H9 (cell line): ENCODE measurements at regions not wholly inside any gene's neighbourhood (a gene's known extent, or its start where the extent isn't known, plus 50 kb on each side); places are given as distances from the start of the nearest gene placed in this dataset.

ENCODE experiments used
- DNase-seq: peaks from one replicate; pipeline ENCODE4 v3.0.0-alpha.2; 2017
- H2AFZ ChIP-seq: one replicate; pipeline ENCODE4 v1.6.1; 2013; ENCODE audit warnings: mild to moderate bottlenecking, low read length, control low read depth, moderate library complexity
- H2AK5ac ChIP-seq: 2 replicates; pipeline ENCODE4 v1.6.1; 2013; ENCODE audit warnings: low read length, control low read depth, mixed read lengths; ENCODE audit not compliant: insufficient read length
- H2BK120ac ChIP-seq: one replicate; pipeline ENCODE4 v1.6.1; 2013; ENCODE audit warnings: low read depth, mild to moderate bottlenecking, low read length, control low read depth, inconsistent platforms; ENCODE audit not compliant: poor library complexity, severe bottlenecking
- H2BK12ac ChIP-seq: 2 replicates; pipeline ENCODE4 v1.6.1; 2013; ENCODE audit warnings: low read length, control low read depth, mixed read lengths, low read depth; ENCODE audit not compliant: insufficient read length
- H2BK15ac ChIP-seq: 2 replicates; pipeline ENCODE4 v1.6.1; 2013; ENCODE audit warnings: low read depth, low read length, control low read depth
- H2BK20ac ChIP-seq: one replicate; pipeline ENCODE4 v1.6.1; 2013; ENCODE audit warnings: low read depth, mild to moderate bottlenecking, low read length, control low read depth, inconsistent platforms; ENCODE audit not compliant: poor library complexity, severe bottlenecking
- H2BK5ac ChIP-seq: 2 replicates; pipeline ENCODE4 v1.6.1; 2013; ENCODE audit warnings: low read length, control low read depth, mixed read lengths; ENCODE audit not compliant: insufficient read length
- H3K14ac ChIP-seq: 2 replicates; pipeline ENCODE4 v1.6.1; 2013; ENCODE audit warnings: low read length, control low read depth; ENCODE audit not compliant: insufficient read depth
- H3K18ac ChIP-seq: 2 replicates; pipeline ENCODE4 v1.6.1; 2013; ENCODE audit warnings: low read depth, mild to moderate bottlenecking, mixed read lengths, low read length, control low read depth; ENCODE audit not compliant: insufficient read length
- H3K23ac ChIP-seq: 2 replicates; pipeline ENCODE4 v1.6.1; 2013; ENCODE audit warnings: low read length, control low read depth, mixed read lengths, low read depth; ENCODE audit not compliant: insufficient read length
- H3K23me2 ChIP-seq: 2 replicates; pipeline ENCODE4 v1.6.1; 2013; ENCODE audit warnings: low read depth, mild to moderate bottlenecking, mixed read lengths, low read length, control low read depth; ENCODE audit not compliant: insufficient read length, poor library complexity, severe bottlenecking
- H3K27ac ChIP-seq: 2 replicates; pipeline ENCODE4 v1.5.1; 2013; ENCODE audit warnings: low read length, control low read depth, mixed read lengths, low read depth; ENCODE audit not compliant: insufficient read length
- H3K27me3 ChIP-seq: 2 replicates; pipeline ENCODE4 v1.6.1; 2013; ENCODE audit warnings: low read length, control low read depth, inconsistent platforms; ENCODE audit not compliant: insufficient read depth
- H3K4ac ChIP-seq: 2 replicates; pipeline ENCODE4 v1.6.1; 2013; ENCODE audit warnings: low read depth, mild to moderate bottlenecking, control low read depth, inconsistent platforms, low read length, moderate library complexity
- H3K4me1 ChIP-seq: 2 replicates; pipeline ENCODE4 v1.6.1; 2013; ENCODE audit warnings: low read length, control low read depth, inconsistent platforms; ENCODE audit not compliant: insufficient read depth
- H3K4me2 ChIP-seq: 2 replicates; pipeline ENCODE4 v1.6.1; 2013; ENCODE audit warnings: low read length, control low read depth, mixed read lengths; ENCODE audit not compliant: insufficient read length, insufficient read depth
- H3K56ac ChIP-seq: 2 replicates; pipeline ENCODE4 v1.6.1; 2013; ENCODE audit warnings: low read depth, mild to moderate bottlenecking, mixed read lengths, low read length, control low read depth; ENCODE audit not compliant: insufficient read length
- H3K79me1 ChIP-seq: 2 replicates; pipeline ENCODE4 v1.6.1; 2013; ENCODE audit warnings: low read depth, mild to moderate bottlenecking, moderate library complexity, low read length, control low read depth, inconsistent platforms; ENCODE audit not compliant: insufficient read depth, poor library complexity, severe bottlenecking
- H3K79me2 ChIP-seq: 2 replicates; pipeline ENCODE4 v1.6.1; 2013; ENCODE audit warnings: low read length, control low read depth, inconsistent platforms; ENCODE audit not compliant: insufficient read depth
- H3K9ac ChIP-seq: 2 replicates; pipeline ENCODE4 v1.6.1; 2013; ENCODE audit warnings: low read length, control low read depth, mixed read lengths; ENCODE audit not compliant: insufficient read length; ENCODE audit errors: extremely low read depth
- H3K9me3 ChIP-seq: one replicate; pipeline ENCODE4 v1.6.1; 2013; ENCODE audit warnings: low read depth, low read length, inconsistent platforms; ENCODE audit not compliant: control insufficient read depth
- H3T11ph ChIP-seq: one replicate; pipeline ENCODE4 v1.6.1; 2013; ENCODE audit warnings: mild to moderate bottlenecking, low read length, control low read depth, inconsistent platforms
- H4K20me1 ChIP-seq: one replicate; pipeline ENCODE4 v1.6.1; 2013; ENCODE audit not compliant: control insufficient read depth, insufficient read length, insufficient read depth
- H4K5ac ChIP-seq: 2 replicates; pipeline ENCODE4 v1.6.1; 2013; ENCODE audit warnings: low read depth, mild to moderate bottlenecking, mixed read lengths, low read length, control low read depth; ENCODE audit not compliant: insufficient read length
- H4K8ac ChIP-seq: replicated peaks from 2 replicates; pipeline ENCODE4 v1.6.1; 2013; ENCODE audit warnings: low read length, control low read depth, mixed read lengths, low read depth; ENCODE audit not compliant: insufficient read length
- H4K91ac ChIP-seq: 2 replicates; pipeline ENCODE4 v1.6.1; 2013; ENCODE audit warnings: low read depth, mild to moderate bottlenecking, moderate library complexity, mixed read lengths, low read length, control low read depth; ENCODE audit not compliant: insufficient read length
- H3K27ac Mint-ChIP-seq, 3 experiments: 2 replicates in 2 of 3; 3 replicates in 1 of 3; pipeline ENCODE4 v1.8.0; 2020 to 2021; ENCODE audit warnings: mixed read lengths in 3 of 3, mild to moderate bottlenecking in 1 of 3, moderate library complexity in 1 of 3
- H3K27me3 Mint-ChIP-seq: 2 replicates; pipeline ENCODE4 v1.8.0; 2021; ENCODE audit warnings: low read depth, mild to moderate bottlenecking, moderate library complexity, mixed read lengths
- H3K36me3 Mint-ChIP-seq, 3 experiments: 2 replicates in 2 of 3; 3 replicates in 1 of 3; pipeline ENCODE4 v1.8.0; 2020 to 2021; ENCODE audit warnings: low read depth in 3 of 3, mixed read lengths in 3 of 3; ENCODE audit not compliant: insufficient read depth in 1 of 3
- H3K4me1 Mint-ChIP-seq, 2 experiments: 2 replicates each; pipeline ENCODE4 v1.8.0; 2020; ENCODE audit warnings: mixed read lengths in 2 of 2
- H3K4me3 Mint-ChIP-seq, 2 experiments: 2 replicates in 1 of 2; 3 replicates in 1 of 2; pipeline ENCODE4 v1.8.0; 2020 to 2021; ENCODE audit warnings: mild to moderate bottlenecking in 2 of 2, mixed read lengths in 2 of 2, moderate library complexity in 1 of 2
- H3K9me3 Mint-ChIP-seq, 2 experiments: 2 replicates in 1 of 2; 3 replicates in 1 of 2; pipeline ENCODE4 v1.8.0; 2020; ENCODE audit warnings: mild to moderate bottlenecking in 2 of 2, mixed read lengths in 2 of 2, moderate library complexity in 1 of 2
- WGBS: extraction: QIAGEN DNeasy Blood & Tissue Kit; methylation state at CpG from one replicate; pipeline ENCODE4 v1.1.7; 2013; ENCODE audit warnings: missing lambda C conversion rate, low lambda C conversion rate, mixed read lengths; ENCODE audit not compliant: insufficient read length; ENCODE audit errors: extremely low coverage; 5-methylcytosine and 5-hydroxymethylcytosine counted together
- TF ChIP-seq, protein P1 (sequence below): fragments of 200-600 bp; sonication (generic); conservative IDR thresholded peaks from 3 replicates; pipeline ENCODE4 v1.8.0; 2021; ENCODE audit warnings: antibody characterized with exemption, mild to moderate bottlenecking

DNA sequence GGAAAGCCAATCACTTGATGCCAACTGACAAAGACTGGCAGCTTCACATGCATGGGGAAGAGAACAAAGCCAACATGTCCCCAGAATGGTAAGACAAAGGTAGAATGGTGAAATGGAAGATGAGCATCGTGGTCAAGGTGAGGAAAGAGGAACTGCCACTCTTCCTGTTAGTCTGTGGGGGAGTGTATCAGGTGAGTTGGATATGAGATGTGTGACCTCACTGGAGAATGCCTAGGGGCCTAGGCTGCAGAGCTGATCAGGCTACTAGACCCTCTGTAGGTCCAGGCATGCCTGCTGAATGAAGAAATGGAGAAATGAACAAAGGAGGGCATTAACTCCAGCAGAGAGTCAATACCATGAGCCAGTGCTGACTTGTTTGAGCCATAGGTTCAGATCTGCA is 112.4 kb upstream of the SLC1A3 start:
- no peak overlapping the region for H3K4me2 ChIP-seq
- H3K9me3 Mint-ChIP-seq: no peaks in the 10 kb centered on the region
- no peak overlapping the region for H3K4me3 Mint-ChIP-seq
- no peaks in the 10 kb centered on the region for H3K9me3 ChIP-seq
- H3K4me1 ChIP-seq: no peaks in the 10 kb centered on the region
- H2BK20ac ChIP-seq: no peak overlapping the region
- no peak for DNase-seq
- H4K91ac ChIP-seq: no peak overlapping the region
- no peak overlapping the region for H3K56ac ChIP-seq
- TF ChIP-seq, protein P1, sequence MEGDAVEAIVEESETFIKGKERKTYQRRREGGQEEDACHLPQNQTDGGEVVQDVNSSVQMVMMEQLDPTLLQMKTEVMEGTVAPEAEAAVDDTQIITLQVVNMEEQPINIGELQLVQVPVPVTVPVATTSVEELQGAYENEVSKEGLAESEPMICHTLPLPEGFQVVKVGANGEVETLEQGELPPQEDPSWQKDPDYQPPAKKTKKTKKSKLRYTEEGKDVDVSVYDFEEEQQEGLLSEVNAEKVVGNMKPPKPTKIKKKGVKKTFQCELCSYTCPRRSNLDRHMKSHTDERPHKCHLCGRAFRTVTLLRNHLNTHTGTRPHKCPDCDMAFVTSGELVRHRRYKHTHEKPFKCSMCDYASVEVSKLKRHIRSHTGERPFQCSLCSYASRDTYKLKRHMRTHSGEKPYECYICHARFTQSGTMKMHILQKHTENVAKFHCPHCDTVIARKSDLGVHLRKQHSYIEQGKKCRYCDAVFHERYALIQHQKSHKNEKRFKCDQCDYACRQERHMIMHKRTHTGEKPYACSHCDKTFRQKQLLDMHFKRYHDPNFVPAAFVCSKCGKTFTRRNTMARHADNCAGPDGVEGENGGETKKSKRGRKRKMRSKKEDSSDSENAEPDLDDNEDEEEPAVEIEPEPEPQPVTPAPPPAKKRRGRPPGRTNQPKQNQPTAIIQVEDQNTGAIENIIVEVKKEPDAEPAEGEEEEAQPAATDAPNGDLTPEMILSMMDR: no peak
- no peak overlapping the region for H2BK120ac ChIP-seq
- H3K27me3 ChIP-seq: no peaks in the 10 kb centered on the region
- H3K79me2 ChIP-seq: no peaks in the 10 kb centered on the region
- H2BK12ac ChIP-seq: no peak overlapping the region
- H4K5ac ChIP-seq: no peak overlapping the region
- H3K14ac ChIP-seq: no peak overlapping the region
- no peak overlapping the region for H2BK15ac ChIP-seq
- no peaks in the 10 kb centered on the region for H3K23me2 ChIP-seq
- H2AK5ac ChIP-seq: no peak overlapping the region
- no peak overlapping the region for H2AFZ ChIP-seq
- H4K8ac ChIP-seq: no peak overlapping the region
- H3K27ac Mint-ChIP-seq: no peak overlapping the region
- no peak overlapping the region for H3K4ac ChIP-seq
- H3T11ph ChIP-seq: no peak overlapping the region
- no peaks in the 10 kb centered on the region; the same call in 1 of the 2 replicates for H3K27me3 Mint-ChIP-seq
- no CpG with 5 or more reads among the region's 1 CpG for WGBS
- H3K27ac ChIP-seq: no peak overlapping the region
- H3K36me3 Mint-ChIP-seq: no peaks in the 10 kb centered on the region
- peaks cover 9 to 16% of the 10 kb centered on the region in 2 experiments for H3K4me1 Mint-ChIP-seq
- no peaks in the 10 kb centered on the region for H4K20me1 ChIP-seq
- no peak overlapping the region for H3K23ac ChIP-seq
- H3K79me1 ChIP-seq: no peaks in the 10 kb centered on the region
- no peak overlapping the region for H3K18ac ChIP-seq
- no peak overlapping the region for H2BK5ac ChIP-seq
- no peak overlapping the region for H3K9ac ChIP-seq
